Activated CD8-positive, alpha-beta memory T cell treated with anti-CD3 and anti-CD28 coated beads for 4 hours (primary cell): ENCODE measurements at regions not wholly inside any gene's neighbourhood (a gene's known extent, or its start where the extent isn't known, plus 50 kb on each side); places are given as distances from the start of the nearest gene placed in this dataset.

Source experiments
- DNase-seq, 2 donors: peaks; one replicate each; pipeline ENCODE4 v3.0.0-alpha.2; 2020; ENCODE audit warnings: low read depth in 2 of 2

DNA sequence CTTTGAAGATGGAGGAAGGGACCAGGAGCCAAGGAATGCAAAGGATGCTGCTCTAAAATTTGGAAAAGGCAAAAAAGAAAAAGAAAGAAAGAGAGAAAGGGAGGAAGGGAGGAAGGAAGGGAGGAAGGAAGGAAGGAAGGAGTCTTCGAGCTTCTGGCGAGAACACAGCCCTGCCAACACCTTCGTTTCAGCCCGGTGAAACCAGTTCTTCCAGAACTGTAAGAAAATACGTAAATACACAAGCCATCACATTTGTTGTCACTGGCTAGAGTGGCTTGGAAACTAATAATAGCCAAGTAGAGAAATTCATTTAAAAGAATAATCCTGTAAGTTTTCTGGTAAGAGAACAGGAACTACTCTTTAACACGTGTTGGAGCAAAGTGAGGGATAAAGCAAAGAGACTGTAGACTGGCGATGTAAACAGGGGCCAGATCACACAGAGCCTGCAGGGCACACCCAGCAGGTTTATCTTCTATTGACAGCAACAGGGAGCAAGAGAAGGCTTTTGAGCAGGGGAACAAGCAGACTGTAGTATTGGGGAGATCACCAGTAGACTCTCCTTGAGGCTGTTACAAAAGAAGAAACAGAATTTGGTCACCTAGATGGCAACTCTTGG, 188.7 kb upstream of the MPHOSPH6 start:
- no peak for DNase-seq

DNA sequence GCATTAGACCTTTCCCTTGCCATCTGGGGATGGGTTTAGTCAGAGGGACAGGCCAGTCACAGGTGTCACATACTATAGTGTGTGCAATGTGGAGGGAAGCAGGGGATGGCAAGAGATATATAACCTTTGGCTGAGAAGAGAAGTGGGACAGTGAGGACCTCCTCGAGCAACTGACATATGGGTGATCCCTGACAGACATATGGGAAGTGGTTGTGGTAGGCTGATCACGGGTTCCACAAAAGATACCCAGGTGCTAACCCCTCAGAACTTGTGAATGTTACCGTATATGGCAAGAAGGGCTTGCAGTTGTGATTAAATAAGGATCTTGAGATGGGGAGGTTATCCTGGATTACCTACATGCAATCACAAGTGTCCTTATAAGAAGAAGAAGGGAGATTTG, 188.1 kb upstream of the MPHOSPH6 start:
- DNase-seq: no peak

DNA sequence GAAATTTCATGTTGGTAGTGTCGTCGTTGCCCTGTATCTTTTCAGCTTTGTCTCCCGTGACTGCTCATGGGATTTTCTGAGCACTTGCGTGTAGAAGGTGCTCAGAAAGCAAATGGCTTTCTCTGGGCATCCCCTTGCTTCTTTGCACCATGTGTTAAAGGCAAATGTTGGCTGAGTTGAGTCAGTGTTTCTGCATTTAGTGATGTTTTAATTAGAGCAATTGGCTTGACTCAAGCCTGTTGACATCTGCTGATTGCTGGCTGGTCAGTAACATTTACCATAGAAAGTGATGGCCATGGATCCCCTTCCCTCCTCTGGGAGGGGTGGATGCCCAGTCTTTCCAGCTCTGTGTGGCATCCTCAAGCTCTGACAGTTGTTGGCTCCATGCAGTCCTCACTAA, 187.2 kb upstream of the MPHOSPH6 start:
- no peak for DNase-seq

DNA sequence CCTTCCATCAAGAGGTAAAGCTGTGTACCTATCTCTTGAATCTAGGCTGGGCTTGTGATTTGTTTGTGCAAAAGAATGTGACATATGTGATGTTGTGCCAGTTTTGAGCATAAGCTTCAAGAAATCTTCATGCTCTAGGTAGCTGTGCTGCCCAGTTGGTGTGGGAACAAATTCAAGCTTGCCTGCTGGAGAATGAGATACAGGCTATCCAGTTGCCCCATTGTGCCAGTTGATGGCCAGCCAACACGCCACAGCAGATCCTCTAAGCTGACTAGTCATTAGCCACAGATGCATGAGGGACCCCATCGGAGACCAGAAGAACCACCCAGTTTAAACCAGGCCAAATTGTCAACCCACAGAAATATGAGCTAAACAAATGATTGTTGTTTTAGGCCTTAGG, 180.5 kb upstream of the MPHOSPH6 start:
- no peak for DNase-seq

DNA sequence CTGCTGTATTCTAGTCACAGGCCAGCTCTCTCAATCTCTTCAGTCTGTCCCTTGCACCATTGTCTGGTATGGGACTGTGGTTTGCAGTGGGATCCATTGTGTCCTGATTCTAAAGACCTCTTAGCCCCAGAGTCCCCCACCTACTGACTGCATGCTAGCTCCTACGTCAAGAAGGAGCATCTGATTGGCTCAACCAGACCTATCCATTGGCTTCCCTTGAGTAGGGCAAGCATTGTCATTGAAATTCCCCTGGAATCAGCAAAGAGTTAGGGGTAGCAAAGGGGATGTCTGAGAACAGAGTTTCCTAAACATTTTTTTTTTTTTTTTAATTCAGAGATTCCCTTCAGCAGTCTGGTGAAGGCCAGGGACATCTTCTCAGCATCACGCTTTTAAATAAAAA, 175.3 kb upstream of the MPHOSPH6 start:
- no peak for DNase-seq

DNA sequence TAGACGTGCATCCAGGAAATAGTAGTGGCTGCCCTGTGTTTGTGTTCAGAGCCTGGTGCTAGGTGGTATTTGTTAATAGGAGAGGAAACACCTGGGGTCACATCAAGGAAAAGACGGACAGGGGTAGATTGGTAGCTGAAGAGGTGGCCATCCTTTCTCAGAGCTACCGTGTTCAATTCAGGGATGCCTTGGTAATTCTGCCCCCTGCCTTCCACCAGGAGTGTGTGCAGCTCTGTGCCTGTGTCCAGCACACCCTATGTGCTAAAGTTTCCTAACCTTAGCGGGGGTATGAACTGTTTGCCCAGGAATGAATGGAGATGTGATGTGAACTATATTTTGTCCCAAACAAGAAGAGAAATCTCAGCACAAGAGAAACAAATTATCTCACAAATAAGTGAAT, 174.1 kb upstream of the MPHOSPH6 start:
- no peak for DNase-seq

DNA sequence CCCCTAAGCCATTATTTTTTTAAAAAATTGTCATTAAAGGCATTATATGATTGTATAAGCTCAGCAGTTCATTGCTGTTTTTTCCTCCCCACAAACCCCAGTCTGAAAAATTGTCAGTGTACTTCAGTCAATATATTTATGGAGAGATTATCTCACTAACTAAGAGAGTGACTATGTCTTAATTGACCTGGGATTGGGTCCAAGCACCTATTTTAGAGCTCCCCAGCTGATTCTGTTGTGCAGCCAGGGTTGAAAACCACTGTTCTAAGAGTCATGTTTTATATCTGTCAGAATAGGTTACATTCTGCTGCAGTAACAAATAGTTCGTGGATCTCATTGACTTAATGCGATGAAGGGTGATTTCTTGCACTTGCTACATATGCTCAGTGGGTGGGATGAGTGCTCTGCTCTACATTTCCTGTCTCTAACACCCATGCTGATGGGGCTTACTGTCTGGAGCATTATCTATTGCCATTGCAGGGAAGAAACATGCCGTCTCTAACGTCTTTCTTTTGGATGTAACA, 171.2 kb upstream of the MPHOSPH6 start:
- DNase-seq: no peak

DNA sequence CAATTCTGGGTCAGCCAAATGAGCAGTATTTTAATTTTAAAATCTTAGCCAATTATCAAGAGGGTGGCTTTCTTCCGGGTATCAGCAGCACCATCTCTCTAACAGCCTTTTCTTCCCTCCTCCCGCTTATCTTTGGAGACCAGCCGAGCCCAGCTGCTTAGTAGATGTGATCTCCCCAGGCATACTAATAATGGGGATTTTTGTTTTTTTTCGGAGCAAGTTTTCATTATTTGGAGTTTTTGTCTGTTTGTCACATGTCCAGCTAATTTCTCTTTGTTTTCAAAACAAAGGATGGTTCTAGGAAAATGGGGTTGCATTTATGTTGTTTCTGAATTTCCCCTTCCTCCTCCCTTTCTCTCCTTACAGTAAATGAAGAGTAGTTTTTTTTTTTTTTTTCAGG, 170.5 kb upstream of the MPHOSPH6 start:
- no peak for DNase-seq

DNA sequence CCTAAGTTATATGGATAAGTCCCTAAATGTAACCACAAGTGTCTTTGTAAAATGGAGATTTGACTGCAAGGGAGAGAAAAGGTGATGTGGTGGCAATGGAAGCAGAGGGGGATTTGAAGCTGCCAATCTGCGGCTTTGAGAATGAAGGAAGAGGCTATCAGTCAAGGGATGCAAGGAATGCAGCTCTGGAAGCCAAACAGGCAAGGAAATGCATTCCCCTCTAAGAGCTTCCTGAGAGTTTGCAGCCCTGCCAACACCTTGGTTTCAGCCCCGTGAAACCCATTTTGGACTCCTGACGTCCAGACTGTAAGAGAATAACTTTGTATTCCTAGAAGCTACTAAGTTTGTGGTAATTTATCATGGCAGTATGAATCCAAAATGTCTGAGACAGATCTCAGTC, 167.3 kb upstream of the MPHOSPH6 start:
- DNase-seq: no peak

DNA sequence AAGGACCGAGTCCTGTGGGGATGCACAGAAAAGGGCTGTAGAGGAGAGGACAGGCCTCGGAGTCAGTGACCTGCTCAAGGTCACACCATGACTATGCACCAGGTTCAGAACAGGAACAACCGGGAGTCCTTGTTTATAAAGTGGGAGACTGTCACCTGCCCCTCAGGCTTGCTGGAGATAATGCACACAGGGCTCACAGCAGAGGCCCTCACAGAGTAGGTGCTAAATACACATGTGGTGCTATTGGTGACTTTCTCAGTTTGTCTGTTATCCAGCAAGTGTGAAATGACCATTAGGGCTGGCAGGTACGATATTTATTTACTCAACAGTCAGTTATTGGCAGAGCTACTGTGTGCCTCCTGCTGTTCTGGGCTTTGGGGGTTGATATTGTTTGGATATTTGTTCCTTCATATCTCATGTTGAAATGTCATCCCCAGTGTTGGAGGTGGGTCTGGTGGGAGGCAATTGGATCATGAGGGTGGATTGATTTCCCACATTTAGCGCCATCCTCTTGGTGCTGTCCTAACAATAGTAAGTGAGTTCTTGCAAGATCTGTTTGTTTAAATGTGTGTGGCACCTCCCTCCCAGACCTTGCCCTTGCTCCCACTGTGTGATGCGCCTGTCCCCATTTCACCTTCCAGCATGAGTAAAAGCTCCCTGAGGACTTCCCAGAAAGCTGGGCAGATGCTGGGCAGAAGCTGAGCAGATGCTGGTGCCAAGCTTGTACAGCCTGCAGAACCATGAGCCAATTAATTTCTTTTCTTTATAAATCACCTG, 162.1 kb upstream of the MPHOSPH6 start:
- no peak for DNase-seq

DNA sequence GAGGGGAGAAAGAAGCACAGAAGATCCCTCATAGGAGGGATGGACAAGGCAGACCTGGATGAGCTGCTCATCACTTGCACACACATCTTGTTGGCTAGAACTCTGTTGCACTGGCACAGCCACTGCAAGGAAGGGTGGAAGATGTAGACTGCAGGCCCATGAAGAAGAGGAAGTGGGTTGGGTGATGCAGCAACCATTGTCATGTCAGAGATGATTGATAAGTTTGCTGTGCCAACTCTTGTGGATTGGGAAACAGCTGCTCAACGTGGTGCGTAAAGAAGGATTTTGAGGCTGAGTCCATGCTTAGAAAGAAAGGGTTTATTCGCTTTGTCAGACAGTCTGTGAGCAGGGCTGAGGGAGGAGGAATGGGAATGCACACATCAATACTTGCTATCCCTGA, 161.4 kb upstream of the MPHOSPH6 start:
- DNase-seq: no peak

DNA sequence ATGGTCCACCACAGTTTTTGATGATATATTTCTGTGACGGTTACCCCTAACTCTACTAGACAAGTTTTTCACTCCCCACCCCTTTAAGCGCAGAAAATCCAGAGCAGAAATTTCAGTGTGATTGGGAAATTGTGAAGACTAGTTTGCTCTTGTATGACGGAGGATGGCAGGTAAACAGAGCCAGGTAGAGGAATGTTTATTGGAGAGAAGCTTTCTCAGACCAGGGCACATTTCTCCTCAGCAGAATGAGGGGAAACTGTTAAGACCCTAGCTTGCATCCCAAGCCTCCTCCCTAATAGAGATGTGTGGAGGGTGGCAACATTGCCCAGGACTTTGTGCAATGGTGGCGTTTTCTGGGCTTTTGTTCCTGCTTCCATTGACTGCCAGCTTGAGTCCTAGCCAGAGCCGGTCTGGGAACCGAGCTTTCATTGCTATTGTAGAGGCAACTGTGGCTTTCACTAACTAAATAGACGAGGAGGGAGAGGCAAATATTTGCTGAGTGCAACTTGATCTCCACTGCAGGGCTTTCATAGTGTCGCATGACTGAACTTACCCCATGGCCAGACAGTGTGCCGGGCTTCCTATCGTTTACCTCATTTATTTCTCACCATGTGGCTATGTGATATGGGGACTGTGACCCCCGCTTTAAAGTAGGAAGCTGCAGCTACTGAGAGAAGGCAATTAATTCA, 159.6 kb upstream of the MPHOSPH6 start:
- no peak for DNase-seq

DNA sequence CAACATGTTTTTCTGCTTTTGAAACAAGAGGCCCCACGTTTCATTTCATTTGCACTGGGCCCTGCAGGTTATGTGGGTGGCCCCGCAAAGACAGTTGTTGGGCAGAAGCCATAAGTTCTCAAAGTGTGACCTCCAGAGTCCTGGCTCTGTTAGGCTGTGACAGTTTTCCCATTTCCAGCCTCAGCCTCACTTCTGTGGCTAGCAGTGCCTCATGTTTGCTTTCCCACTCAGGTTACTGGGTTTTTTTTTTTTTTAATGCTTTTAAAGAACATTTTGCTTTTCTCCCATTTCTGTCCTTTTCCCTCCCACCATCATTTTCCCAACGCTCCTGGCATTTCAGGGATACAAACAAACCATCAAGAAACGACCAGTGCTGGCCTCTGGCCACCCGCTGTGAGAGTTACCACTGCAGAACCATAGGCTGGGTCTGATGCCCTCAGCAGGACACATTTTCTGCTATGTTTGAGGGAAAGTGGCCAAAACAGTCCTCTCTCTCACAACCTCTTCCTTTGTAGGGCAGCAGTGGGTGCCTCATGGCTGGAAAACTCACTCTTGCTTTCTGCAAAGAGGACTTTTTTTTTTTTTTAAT, 159.0 kb upstream of the MPHOSPH6 start:
- no peak for DNase-seq

DNA sequence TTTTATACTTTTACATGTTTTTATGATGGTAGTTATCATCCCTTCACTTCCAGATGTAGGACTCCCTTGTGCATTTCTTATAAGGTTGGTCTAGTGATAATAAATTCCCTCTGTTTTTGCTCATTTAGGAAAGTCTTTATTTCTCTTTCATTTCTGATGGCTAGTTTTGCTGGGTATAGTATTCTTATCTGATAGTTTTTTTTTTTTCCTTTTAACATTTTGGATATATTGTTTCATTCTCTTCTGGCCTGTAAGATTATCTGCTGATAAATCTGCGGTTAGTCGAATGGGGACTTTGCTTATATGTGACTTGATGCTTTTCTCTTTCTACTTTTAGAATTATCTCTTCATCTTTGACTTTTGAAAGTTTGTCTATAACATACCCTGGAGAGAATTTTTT, 153.1 kb upstream of the MPHOSPH6 start:
- DNase-seq: no peak

DNA sequence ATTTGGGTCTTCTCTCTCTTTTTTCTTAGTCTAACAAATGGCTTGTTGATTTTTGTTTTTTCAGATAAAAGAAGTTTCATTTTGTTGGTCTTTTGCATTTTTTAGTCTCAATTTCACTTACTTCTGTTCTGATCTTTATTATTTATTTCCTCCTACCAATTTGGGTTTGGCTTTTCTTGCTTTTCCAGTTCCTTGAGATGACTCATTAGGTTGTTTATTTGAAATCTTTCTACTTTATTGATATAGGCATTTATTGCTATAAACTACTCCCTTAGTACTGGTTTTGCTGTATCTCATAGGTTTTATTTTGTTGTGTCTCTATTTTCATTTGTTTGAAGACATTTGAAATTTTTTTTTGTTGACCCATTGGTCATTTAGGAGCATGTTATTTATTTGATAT, 152.2 kb upstream of the MPHOSPH6 start:
- DNase-seq: no peak

DNA sequence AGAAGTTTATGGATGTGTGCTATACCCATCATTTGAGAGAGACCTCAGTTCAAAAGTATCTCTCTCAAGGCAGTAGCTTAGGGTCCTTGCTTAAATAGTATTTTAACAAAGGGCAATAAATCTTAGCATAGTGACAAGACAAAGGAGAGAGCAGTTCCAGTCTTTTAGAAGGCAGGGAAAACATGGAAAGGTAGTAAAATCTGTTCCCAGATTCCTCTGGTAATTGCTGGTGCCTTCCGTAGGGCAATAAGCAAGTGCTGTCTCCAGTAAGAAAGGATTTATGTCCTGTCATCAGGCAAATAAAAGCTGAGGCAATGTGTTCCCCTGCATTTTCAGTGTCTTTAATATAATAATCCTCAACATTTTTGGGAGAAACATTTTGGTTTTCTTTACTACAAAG, 149.0 kb upstream of the MPHOSPH6 start:
- DNase-seq: no peak

DNA sequence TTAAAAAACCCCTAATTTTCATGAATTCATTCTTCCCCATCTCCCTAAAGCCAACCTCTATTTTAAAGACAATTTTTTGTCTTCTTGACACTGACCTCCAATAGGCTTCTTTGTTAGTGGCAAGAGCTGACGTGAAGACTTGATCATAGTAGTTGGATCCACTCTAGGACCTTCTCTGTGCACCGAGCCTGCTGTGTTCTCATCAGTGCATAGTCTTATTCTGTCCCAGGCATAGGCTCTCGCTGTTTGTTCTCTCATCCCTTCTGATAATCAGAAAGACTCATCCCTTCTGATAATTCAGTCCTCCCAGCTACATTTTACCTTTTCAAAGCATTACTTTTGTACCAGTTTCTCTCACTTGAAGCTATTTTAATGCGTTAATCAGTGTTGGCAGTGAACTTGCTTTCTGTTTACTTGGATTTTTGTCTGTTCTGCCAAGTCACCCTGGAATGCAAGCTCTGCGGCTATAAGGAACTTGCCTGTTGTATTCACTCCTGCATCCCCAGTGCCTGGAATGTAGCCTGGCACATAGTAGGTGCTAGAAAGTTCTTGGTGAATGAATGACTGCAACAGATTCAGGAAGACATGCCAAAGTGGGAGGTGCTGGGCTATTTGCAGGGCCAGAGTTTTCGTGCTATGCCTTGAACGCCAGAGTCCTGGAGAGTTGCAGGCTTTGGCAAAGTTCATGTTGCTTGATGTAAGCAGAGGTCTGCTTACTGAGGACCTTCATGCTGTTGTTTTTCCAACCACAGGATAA, 147.6 kb upstream of the MPHOSPH6 start:
- DNase-seq: no peak

DNA sequence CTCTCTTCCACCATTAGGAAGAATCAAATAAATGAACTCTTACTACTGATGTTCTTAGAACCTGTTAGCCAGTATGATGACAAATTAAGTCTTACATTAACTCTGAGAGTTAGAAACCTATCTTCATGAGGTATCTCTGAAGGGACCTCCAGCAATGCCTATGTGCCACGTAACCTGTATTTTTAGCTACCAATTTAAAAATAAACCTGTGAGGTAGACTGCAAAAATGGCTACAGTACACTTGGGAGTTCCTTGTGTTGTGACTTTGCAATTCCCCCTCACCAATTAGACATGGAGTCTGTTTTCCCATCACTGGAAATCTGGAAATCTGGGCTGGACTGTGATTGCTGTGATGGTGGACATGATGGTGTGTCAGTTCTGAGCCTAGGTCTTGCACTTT, 143.7 kb upstream of the MPHOSPH6 start:
- no peak for DNase-seq

DNA sequence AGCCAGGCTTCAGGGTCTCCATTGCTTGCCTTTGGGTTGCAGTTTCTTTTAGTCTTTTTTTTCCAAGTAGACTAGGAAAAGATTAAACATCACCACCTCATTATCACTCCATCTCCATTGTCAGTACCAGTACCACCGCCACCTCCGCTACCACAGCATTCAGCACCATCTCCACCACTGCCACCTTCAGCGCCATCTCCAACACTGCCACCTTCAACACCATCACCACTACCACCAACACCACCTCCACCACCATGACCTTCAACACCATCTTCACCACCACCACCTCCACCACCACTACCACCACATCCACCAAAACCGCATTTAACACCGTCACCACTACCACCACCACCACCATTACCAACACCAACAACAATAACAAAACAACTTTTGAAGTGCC, 141.5 kb upstream of the MPHOSPH6 start:
- DNase-seq: no peak

DNA sequence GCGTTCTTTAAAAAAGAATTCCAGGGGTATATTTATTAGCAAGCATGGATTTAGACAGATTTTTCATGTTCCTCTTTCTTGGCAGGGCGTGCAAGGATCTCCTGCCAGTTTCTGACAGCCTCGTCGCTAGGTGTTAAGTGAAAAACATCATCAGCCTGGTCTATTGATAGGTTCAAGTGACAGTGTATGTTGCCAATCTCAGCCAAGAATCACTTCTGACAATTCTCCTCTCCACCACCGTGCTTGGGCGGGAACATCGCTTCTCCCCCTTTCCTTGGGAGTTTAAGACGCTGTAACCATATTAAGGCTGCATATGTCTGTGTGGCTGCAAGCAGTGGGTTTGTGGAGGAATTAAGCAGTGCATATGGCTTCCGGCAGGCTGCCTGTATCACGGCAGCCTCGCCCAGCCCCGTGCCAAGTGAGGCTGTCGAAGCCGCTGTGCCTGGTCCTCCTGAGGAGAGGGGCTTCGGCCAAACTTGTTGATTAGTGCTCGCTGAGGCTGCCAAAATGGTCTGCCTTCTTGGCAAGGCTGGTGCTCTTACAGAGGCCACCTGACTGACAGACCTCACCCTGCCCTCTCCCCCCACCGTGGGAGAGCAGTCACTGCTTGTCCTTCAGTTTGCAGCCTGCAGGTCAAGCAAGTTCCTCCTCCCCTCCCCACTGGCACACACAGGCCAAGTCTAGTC, 132.2 kb upstream of the MPHOSPH6 start:
- no peak for DNase-seq

DNA sequence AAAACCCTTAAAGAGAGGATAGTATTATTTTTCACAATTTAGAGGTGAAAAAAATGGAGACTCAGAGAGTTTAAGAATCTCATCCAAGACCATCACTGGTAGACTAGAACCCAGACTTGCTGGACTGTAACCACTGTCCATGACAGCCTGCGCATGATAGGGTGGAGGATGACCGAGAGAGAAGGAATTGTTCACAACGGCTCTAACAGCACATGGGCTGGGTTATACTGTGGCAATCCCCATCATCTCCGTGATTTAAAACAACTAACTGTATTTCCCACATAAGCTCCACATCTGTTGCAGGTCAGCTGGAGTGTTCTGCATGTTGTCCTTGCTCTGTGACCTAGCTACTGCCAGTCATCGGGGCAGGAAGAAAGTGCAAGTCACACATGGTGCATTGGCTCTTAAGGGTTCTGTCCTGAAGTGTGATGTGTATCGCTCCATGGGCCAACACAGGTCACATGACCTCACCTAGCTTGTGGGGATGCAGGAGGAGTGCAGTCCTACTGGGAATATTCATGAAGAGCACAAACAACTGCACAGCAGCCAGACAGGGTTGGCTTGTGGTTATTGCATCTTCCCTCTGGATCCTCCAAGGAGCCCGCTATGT, 131.2 kb upstream of the MPHOSPH6 start:
- DNase-seq: no peak
